Fibroblast of upper back skin (primary cell): ENCODE measurements at regions not wholly inside any gene's neighbourhood (a gene's known extent, or its start where the extent isn't known, plus 50 kb on each side); places are given as distances from the start of the nearest gene placed in this dataset.
"Not testable (repeated sequence)": the region's sequence is repeated elsewhere in the genome, so short reads cannot be mapped to it uniquely, and the experiment has no call there.

Source experiments
- DNase-seq: peaks from one replicate; pipeline ENCODE4 v3.0.0-alpha.2; 2013

GRCh38 chr4:175033162-175033561 is 115.0 kb downstream of the ADAM29 start:
- no peak for DNase-seq

GRCh38 chr4:175034007-175034406 is 115.8 kb downstream of the ADAM29 start:
- DNase-seq: no peak

GRCh38 chr4:175034986-175035705 is 117.0 kb downstream of the ADAM29 start:
- no peak for DNase-seq

GRCh38 chr4:175035905-175036304 is 117.7 kb downstream of the ADAM29 start:
- peak; percentile 27 for DNase-seq

GRCh38 chr4:175048111-175048784 is 130.1 kb downstream of the ADAM29 start:
- no peak for DNase-seq

- no peak for DNase-seq
Observed at GRCh38 chr4:175048906-175049305, 130.7 kb downstream of the ADAM29 start.

GRCh38 chr4:175051974-175052373 is 133.8 kb downstream of the ADAM29 start:
- no peak for DNase-seq

- no peak for DNase-seq
Observed at GRCh38 chr4:175054980-175055379, 136.8 kb downstream of the ADAM29 start.

- DNase-seq: no peak
Observed at GRCh38 chr4:175062183-175062592, 144.0 kb downstream of the ADAM29 start.

- DNase-seq: no peak
Observed at GRCh38 chr4:175065228-175065627, 147.1 kb downstream of the ADAM29 start.

- no peak for DNase-seq
Observed at GRCh38 chr4:175066923-175067627, 148.9 kb downstream of the ADAM29 start.

- DNase-seq: peak; percentile 0
Observed at GRCh38 chr4:175068266-175068665, 150.1 kb downstream of the ADAM29 start.

- DNase-seq: no peak
Observed at GRCh38 chr4:175070444-175070843, 152.3 kb downstream of the ADAM29 start.

GRCh38 chr4:175071123-175071522 is 153.0 kb downstream of the ADAM29 start:
- DNase-seq: no peak

- DNase-seq: no peak
Observed at GRCh38 chr4:175087145-175087544, 169.0 kb downstream of the ADAM29 start.

- DNase-seq: no peak
Observed at GRCh38 chr4:175090116-175090515, 172.0 kb downstream of the ADAM29 start.

GRCh38 chr4:175091649-175092048 is 173.5 kb downstream of the ADAM29 start:
- DNase-seq: no peak

GRCh38 chr4:175092114-175092513 is 174.0 kb downstream of the ADAM29 start:
- DNase-seq: no peak

- DNase-seq: not testable (repeated sequence)
Observed at GRCh38 chr4:175093055-175093454, 174.9 kb downstream of the ADAM29 start.

- no peak for DNase-seq
Observed at GRCh38 chr4:175103403-175103802, 185.2 kb downstream of the ADAM29 start.

- no peak for DNase-seq
Observed at GRCh38 chr4:175106301-175106700, 188.1 kb downstream of the ADAM29 start.

- DNase-seq: no peak
Observed at GRCh38 chr4:175109933-175110332, 191.8 kb downstream of the ADAM29 start.

- DNase-seq: peak; percentile 37
Observed at GRCh38 chr4:175125410-175126068, 207.4 kb downstream of the ADAM29 start.
